ENCODE measurements at regions not wholly inside any gene's neighbourhood (a gene's known extent, or its start where the extent isn't known, plus 50 kb on each side); places are given as distances from the start of the nearest gene placed in this dataset.

- H3K4me1 ChIP-seq: no peaks in the 10 kb centered on the region
- no peak for TF ChIP-seq CTCF (IDR thresholded peaks at IDR 0.05)
- DNase-seq (no peak), ATAC-seq (no peak)
- intact Hi-C loops (cut with DNase I): no loop called here
- H3K9me3 ChIP-seq: no peaks in the 10 kb centered on the region
- H3K27me3 ChIP-seq: no peaks in the 10 kb centered on the region
- H3K27ac ChIP-seq: no peak overlapping the region
- no peaks in the 10 kb centered on the region for H3K36me3 ChIP-seq
- no peak overlapping the region for H3K4me3 ChIP-seq
Observed at GRCh38 chr21:27675306-27675705, 708.4 kb upstream of the ADAMTS5 start.

- Histone ChIP-seq H3K27me3 (no peaks in the 10 kb centered on the region), H3K4me1 (no peaks in the 10 kb centered on the region), H3K36me3 (no peaks in the 10 kb centered on the region), H3K9me3 (no peaks in the 10 kb centered on the region), H3K4me3 (no peak overlapping the region), H3K27ac (no peak overlapping the region)
- intact Hi-C loops (cut with DNase I): no loop called here
- no peak for TF ChIP-seq CTCF (IDR thresholded peaks at IDR 0.05)
- DNase-seq: no peak
- no peak for ATAC-seq
Observed at GRCh38 chr21:27674041-27674615, 707.2 kb upstream of the ADAMTS5 start.

DNA sequence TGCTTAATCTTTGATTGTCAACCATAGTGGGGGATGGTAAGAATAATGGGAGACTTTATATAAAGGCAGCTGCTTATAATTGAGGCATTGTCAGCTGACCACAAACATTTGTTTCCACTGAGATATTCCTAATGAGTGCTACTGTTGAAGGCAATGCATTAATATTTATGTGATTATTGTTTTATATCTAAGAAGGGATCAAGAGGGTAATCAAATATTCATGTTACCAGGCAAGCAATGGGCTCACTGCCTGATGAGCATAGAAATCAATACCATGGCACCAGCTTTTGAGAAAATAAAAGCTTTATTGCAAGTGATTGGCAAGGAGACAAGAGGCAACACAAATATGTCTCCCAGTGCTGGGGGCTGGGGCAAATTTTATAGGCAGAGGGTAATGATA, 706.7 kb upstream of the ADAMTS5 start:
- no peak for TF ChIP-seq CTCF (IDR thresholded peaks at IDR 0.05)
- no peak for DNase-seq
- Histone ChIP-seq H3K27ac (no peak overlapping the region), H3K4me3 (no peak overlapping the region), H3K36me3 (no peaks in the 10 kb centered on the region), H3K4me1 (no peaks in the 10 kb centered on the region), H3K27me3 (no peaks in the 10 kb centered on the region), H3K9me3 (no peaks in the 10 kb centered on the region)
- intact Hi-C loops (cut with DNase I): no loop called here
- no peak for ATAC-seq

DNA sequence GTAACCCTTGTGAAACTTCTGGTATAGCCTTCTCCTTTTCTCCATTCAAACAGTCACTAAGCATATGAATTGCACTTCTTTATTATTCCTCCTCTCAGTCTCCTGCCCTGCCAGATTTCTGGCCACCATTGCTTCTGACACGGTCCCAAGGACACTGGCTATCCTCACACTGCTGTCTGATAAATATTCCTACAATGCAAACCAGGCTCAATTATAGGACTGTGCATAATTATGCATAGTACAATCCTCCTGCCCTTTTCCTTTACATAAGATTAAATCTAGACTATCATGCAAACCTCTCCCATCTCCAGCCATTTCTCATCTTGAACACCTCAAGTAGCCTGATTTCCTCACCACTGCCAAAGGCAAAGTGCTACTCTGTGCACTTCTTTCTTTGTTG, 704.3 kb upstream of the ADAMTS5 start:
- Histone ChIP-seq H3K36me3 (no peaks in the 10 kb centered on the region), H3K9me3 (no peaks in the 10 kb centered on the region), H3K27ac (no peak overlapping the region), H3K4me1 (peaks cover 0 to 3% of the 10 kb centered on the region in 2 donors), H3K27me3 (no peaks in the 10 kb centered on the region), H3K4me3 (no peak overlapping the region)
- TF ChIP-seq CTCF (IDR thresholded peaks at IDR 0.05): no peak
- DNase-seq: no peak
- ATAC-seq: no peak
- intact Hi-C loops (cut with DNase I): no loop called here

GRCh38 chr21:27653481-27653880, 686.6 kb upstream of the ADAMTS5 start:
- no peaks in the 10 kb centered on the region for H3K27me3 ChIP-seq
- intact Hi-C loops (cut with DNase I): no loop called here
- TF ChIP-seq CTCF (IDR thresholded peaks at IDR 0.05): no peak
- no peak overlapping the region for H3K4me3 ChIP-seq
- H3K9me3 ChIP-seq: no peaks in the 10 kb centered on the region
- H3K27ac ChIP-seq: no peak overlapping the region
- DNase-seq (no peak), ATAC-seq (no peak)
- H3K4me1 ChIP-seq: no peaks in the 10 kb centered on the region
- H3K36me3 ChIP-seq: no peaks in the 10 kb centered on the region

All from left lung (tissue), 4 donors.